ENCODE measurements at regions not wholly inside any gene's neighbourhood (a gene's known extent, or its start where the extent isn't known, plus 50 kb on each side); places are given as distances from the start of the nearest gene placed in this dataset.

GRCh38 chr18:75521816-75522215 is 94.3 kb upstream of the SMIM21 start:
- DNase-seq, result no peak
- H3K4me3 ChIP-seq, result no peak overlapping the region
- no peaks in the 10 kb centered on the region for H3K9me3 ChIP-seq
- no peaks in the 10 kb centered on the region for H3K27me3 ChIP-seq
- no peaks in the 10 kb centered on the region for H3K36me3 ChIP-seq

GRCh38 chr18:75518007-75518406 is 90.5 kb upstream of the SMIM21 start:
- no peaks in the 10 kb centered on the region for H3K9me3 ChIP-seq
- DNase-seq, result no peak
- H3K4me3 ChIP-seq, result no peak overlapping the region
- H3K36me3 ChIP-seq, result no peaks in the 10 kb centered on the region
- H3K27me3 ChIP-seq, result no peaks in the 10 kb centered on the region

GRCh38 chr18:75517286-75517685 is 89.8 kb upstream of the SMIM21 start:
- no peak for DNase-seq
- Histone ChIP-seq H3K4me3 (no peak overlapping the region), H3K36me3 (no peaks in the 10 kb centered on the region), H3K9me3 (peaks cover 5% of the 10 kb centered on the region; the same call in 1 of the 2 replicates), H3K27me3 (no peaks in the 10 kb centered on the region)

DNA sequence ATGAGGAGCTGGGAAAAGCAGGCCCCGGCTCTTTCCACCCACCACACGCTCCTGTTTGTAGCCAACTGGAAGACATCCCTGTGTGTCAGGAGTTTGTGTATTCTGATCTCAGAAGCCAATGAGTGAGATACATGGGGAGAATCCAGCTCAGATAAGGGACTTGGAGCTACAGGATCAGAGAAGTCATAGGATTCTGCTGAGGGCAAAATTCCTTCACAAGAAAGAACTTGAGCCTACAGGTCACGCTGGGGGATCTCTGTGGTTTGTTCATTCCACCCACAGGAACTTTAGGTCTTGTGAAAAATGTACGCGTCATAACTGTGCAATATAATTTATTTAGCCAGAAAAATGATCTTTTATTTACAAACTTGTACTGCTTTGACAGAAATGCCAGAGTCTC is 80.1 kb upstream of the SMIM21 start:
- DNase-seq, result no peak

GRCh38 chr18:75506913-75507312 is 79.4 kb upstream of the SMIM21 start:
- no peak for DNase-seq
- no peak overlapping the region for H3K4me3 ChIP-seq
- no peaks in the 10 kb centered on the region for H3K9me3 ChIP-seq
- no peaks in the 10 kb centered on the region for H3K27me3 ChIP-seq
- no peaks in the 10 kb centered on the region for H3K36me3 ChIP-seq

More for the DNA sequence above, 80.1 kb upstream of the SMIM21 start:
- no peaks in the 10 kb centered on the region for H3K27me3 ChIP-seq
- no peaks in the 10 kb centered on the region for H3K36me3 ChIP-seq
- H3K9me3 ChIP-seq, result peaks cover 4% of the 10 kb centered on the region; the same call in 1 of the 2 replicates
- no peak overlapping the region for H3K4me3 ChIP-seq

DNA sequence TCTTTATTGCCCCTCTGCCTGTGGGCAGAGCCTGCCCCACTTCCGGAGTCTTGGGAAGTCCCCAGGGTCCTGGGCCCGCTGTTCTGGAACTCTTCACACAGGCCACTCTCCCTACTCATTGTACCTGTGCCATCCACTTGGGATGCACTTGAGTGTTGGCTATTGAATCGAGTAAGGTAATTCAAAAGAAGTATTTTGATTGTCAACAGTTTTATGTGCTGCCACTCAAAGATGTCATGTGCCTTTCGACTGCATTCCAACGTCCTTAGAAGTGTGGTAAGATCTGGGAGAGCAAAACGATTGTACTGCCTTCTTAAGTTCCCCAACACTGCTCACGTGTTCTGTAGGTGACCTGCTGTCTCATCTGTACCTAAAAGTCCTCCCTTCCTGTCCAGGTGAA is 77.0 kb upstream of the SMIM21 start:
- no peak for DNase-seq
- Histone ChIP-seq H3K4me3 (no peak overlapping the region), H3K9me3 (no peaks in the 10 kb centered on the region), H3K27me3 (no peaks in the 10 kb centered on the region), H3K36me3 (no peaks in the 10 kb centered on the region)

DNA sequence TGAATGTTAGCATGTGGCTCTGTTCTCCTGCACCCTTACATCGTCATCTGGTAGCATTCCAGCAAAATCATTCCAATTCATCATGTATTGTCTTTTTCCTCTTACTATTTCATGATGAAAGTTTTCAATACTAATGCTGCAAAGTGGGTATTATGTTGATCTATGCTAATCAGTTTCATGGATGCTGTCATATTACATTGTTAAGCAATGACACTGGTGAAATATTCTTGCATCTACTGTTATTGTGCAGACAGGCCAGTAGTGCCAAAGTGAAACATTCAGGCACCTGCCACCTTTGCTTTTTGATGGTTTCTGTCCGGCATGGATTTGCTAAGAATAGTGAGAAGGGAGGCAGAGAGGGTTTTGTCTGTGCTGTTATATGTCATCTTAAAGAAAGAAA is 76.1 kb upstream of the SMIM21 start:
- Histone ChIP-seq H3K36me3 (no peaks in the 10 kb centered on the region), H3K27me3 (no peaks in the 10 kb centered on the region), H3K4me3 (no peak overlapping the region), H3K9me3 (no peaks in the 10 kb centered on the region)
- no peak for DNase-seq

- no peaks in the 10 kb centered on the region for H3K9me3 ChIP-seq
- no peaks in the 10 kb centered on the region for H3K36me3 ChIP-seq
- H3K27me3 ChIP-seq, result no peaks in the 10 kb centered on the region
- DNase-seq, result no peak
- no peak overlapping the region for H3K4me3 ChIP-seq
Observed at GRCh38 chr18:75502286-75502685, 74.8 kb upstream of the SMIM21 start.

DNA sequence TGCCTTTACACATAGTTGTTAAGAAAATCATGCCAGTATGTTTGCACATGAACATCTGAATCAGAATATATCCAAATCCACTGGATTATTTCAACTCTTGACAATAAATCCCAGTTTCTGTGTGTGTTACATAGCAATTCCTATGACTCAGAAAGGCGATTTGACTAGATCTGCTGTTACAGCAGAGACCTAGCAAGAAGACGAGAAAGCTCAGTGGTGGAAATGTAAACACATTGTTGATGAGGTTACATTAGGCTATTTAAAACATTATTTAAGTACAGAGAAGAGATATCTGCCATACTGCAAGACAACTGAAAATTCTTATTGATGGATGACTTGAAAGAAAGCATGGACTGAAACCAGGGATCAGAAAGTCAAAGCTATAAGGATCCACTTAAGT is 73.0 kb upstream of the SMIM21 start:
- no peak for DNase-seq
- Histone ChIP-seq H3K36me3 (no peaks in the 10 kb centered on the region), H3K9me3 (no peaks in the 10 kb centered on the region), H3K27me3 (no peaks in the 10 kb centered on the region), H3K4me3 (no peak overlapping the region)

DNA sequence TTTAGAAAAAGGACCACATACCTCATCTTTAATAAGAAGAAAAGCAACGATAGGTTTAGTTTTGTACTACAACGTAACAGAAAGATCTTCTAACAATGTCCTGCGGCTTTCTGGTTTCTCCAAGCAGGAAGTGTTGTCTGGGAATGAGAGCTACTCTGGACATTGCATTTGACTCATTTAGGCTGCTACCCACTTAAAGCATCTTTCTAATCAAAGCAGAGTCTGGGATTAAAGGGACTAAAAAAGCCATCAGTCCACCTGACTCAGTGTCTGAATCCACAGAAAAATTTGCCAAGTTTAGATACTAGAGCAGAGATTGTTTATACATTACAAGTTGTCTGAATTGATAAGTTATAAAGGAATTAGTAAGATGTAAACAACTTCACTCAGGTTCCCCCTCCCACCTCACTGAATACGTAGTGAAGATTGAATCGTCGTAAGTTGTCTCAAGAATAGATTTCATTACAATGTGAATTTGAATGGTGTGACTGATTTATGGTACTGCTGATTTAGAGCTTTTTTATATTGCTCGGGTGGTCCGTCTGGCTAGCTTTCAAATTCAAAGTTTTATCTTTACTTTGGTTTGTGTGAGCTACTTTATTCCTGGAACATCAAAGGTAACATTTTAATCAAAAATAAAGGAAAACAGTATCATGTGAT is 70.2 kb upstream of the SMIM21 start:
- Histone ChIP-seq H3K36me3 (no peaks in the 10 kb centered on the region), H3K9me3 (no peaks in the 10 kb centered on the region), H3K4me3 (no peak overlapping the region), H3K27me3 (no peaks in the 10 kb centered on the region)
- no peak for DNase-seq

DNA sequence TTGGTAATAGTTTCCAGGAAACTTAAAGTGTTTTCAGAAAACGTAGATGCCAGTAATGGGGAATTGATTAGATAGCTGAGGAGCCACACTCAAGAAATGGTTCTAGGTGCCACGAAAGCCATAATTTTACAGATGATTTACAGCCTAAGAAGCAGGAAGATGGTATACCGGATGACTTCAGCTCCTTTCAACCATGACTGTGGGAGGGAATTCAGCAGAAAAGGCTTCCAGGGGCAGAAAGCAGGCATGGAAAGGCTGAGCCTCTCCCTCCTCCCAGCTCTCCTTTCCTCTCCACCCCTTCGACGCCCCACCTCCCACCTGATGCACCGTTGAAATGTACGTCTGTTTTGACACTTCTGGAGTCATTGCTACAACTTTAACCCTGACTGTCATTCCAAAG is 68.6 kb upstream of the SMIM21 start:
- DNase-seq, result no peak
- no peaks in the 10 kb centered on the region for H3K9me3 ChIP-seq
- no peaks in the 10 kb centered on the region for H3K27me3 ChIP-seq
- no peaks in the 10 kb centered on the region for H3K36me3 ChIP-seq
- no peak overlapping the region for H3K4me3 ChIP-seq

DNA sequence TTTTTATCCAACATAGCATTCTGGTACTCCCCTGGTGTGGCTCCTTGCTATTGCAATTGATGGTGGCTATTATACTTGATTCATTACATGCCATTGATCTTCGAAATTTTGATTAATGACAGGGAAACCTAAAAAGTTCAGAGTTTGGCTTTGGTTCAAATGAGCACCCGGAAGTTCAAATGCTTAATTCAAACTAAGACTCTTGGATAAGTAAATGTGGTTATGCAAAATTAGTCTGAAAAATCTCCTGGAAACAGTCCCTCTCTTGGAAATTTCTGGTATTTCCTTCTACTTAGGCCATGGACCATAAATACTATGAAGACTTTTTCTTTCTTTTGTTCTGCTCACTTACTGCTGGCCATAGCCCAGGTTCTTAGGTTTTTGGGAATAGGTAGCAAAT is 65.3 kb upstream of the SMIM21 start:
- H3K4me3 ChIP-seq, result no peak overlapping the region
- H3K27me3 ChIP-seq, result no peaks in the 10 kb centered on the region
- no peaks in the 10 kb centered on the region for H3K9me3 ChIP-seq
- no peaks in the 10 kb centered on the region for H3K36me3 ChIP-seq
- DNase-seq, result no peak

DNA sequence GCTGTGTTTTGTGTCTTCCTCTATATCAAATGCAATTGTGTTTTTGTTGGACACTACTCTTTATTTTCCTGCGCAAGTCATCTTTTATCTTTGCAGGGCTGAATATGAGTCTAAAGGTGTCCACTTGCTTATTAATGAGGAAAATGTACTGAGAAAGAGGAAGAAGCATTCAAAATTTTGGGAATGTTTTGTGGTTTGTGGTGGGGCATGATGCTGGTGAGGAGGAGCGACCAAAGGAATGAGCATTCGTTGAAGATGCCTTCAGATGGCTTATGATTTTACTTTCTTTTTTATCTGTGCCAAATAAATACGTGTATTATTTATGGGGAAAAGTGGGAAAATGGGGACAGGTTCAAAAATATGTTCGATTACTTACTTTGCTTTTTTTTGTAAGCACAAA is 63.9 kb upstream of the SMIM21 start:
- H3K36me3 ChIP-seq, result no peaks in the 10 kb centered on the region
- H3K9me3 ChIP-seq, result no peaks in the 10 kb centered on the region
- H3K4me3 ChIP-seq, result no peak overlapping the region
- H3K27me3 ChIP-seq, result no peaks in the 10 kb centered on the region
- DNase-seq, result no peak

DNA sequence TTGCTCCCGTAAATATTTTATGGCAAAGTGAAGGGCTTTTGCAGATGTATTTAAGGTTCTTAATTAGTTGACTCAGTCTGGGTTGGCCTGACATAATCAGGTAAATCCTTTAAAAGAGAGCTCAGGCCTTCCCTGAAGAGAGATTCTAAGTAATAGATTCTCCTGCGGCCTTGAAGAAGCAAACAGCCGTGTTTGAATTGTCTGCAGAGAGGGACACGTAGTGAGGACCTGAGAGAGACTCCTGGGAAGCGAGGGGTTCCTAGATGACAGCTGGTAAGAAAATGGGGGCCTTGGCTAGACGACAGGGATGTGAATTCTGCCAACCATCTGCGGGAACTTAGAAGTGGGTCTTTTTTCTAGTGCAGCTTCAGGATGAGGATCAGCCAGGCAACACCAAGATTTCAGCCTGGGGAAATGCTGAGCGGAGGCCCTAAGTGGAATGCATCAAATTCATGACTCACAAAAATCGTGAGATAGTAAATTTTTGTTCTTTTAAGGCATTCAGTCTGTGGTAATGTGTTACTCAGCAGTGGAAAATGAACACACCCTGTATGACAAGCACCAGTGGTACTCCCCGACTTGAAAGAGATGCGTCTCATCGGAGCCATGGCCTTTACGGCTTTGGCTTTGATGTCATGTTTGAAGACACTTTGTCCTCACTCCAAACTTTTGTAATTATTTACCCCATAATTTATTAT is 62.1 kb upstream of the SMIM21 start:
- peak; percentile 66 for DNase-seq
- Histone ChIP-seq H3K4me3 (no peak overlapping the region), H3K36me3 (no peaks in the 10 kb centered on the region), H3K27me3 (no peaks in the 10 kb centered on the region), H3K9me3 (no peaks in the 10 kb centered on the region)

GRCh38 chr18:75483662-75484061 is 56.2 kb upstream of the SMIM21 start:
- no peaks in the 10 kb centered on the region for H3K27me3 ChIP-seq
- peaks cover 2% of the 10 kb centered on the region for H3K9me3 ChIP-seq
- no peak for DNase-seq
- no peaks in the 10 kb centered on the region for H3K36me3 ChIP-seq
- H3K4me3 ChIP-seq, result no peak overlapping the region

DNA sequence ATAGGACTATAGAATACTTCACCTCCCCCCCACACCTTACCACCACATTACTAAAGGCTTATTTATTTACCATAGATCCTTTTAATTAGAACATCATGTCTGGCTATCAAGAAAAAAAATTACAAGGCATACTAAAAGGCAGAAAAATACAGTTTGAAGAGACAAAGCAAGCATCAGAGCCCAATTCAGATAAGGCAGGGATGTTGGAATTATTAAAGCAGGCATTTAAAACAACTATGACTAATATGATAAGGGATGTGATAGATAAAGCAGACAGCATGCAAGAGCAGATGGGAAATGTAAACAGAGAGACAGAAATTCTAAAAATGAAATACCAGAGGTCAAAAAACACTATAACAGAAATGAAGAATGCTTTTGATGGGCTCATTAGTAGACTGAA is 55.4 kb upstream of the SMIM21 start:
- no peak for DNase-seq
- H3K36me3 ChIP-seq, result no peaks in the 10 kb centered on the region
- H3K4me3 ChIP-seq, result no peak overlapping the region
- H3K9me3 ChIP-seq, result peaks cover 2% of the 10 kb centered on the region
- no peaks in the 10 kb centered on the region for H3K27me3 ChIP-seq

DNA sequence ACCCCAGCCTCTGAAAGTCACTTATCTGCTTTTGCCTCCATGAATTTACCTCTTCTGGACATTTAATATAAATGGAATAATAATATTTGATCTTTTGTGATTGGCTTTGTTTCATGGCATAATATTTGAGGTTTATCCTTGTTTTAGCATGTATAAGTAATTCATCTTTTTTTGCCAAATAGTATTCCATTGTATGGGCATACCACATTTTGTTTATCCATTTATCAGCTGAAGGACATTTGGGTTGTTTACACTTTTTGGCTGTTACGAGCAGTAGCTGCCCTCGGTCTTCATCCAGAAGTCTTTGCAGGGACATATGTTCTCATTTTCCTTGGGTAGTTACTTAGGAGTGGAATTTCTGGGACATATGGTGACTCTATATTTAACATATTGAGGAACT is 53.0 kb upstream of the SMIM21 start:
- Histone ChIP-seq H3K9me3 (peaks cover 2% of the 10 kb centered on the region), H3K27me3 (no peaks in the 10 kb centered on the region), H3K36me3 (no peaks in the 10 kb centered on the region), H3K4me3 (no peak overlapping the region)
- DNase-seq, result no peak
